GM21423 (cell line): ENCODE measurements at regions not wholly inside any gene's neighbourhood (a gene's known extent, or its start where the extent isn't known, plus 50 kb on each side); places are given as distances from the start of the nearest gene placed in this dataset.

Experiments used
- ATAC-seq: cut with Tn5 transposase; IDR thresholded peaks from one replicate; pipeline ENCODE4 v1.9.1; 2021; ENCODE audit warnings: mild to moderate bottlenecking, moderate library complexity; ENCODE audit not compliant: unreplicated experiment

DNA sequence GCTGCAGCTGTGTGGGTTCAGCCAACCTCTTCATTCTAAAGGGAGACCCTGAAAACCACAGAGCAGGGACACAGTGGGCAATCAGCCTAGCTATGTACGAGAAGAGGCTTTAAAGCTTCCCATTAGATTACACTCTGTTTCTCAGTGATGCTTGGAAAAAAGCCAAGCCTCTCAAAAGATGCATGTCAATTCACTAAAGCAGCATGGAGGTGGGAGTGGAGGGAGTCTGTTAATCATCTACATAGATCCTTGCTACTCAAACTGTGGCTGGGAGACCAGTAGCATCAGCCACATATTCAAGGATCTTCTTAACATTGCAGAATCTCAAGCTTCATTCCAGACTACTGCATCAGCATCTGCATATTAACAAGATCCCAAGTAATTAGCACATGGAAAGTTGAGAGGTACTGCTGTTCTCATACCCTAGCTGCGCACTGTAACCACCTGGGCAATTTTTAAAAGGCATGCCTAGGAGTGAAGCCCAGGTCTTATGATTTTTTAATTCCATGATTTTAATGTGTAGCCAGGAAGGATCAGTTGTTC, 305.9 kb downstream of the PMP22 start:
- no peak for ATAC-seq

DNA sequence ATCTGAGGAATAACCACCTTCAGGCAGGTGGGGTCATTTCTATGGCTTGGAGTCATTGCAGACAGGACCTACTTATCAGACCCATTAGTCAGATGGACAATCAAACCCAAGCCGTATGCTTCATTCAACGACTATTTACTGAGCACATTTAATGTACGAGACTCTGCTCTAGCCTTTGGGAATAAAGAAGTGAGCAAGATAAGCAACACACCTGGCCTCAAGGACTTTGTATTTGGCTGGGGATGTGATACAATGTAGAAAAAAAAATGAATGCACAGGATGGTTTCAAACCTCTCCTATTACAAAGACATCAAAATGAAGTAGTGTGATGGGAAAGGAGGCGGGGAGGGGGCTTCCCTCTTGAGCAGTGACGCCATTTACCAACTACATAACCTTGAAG, 311.7 kb downstream of the PMP22 start:
- ATAC-seq, result no peak

DNA sequence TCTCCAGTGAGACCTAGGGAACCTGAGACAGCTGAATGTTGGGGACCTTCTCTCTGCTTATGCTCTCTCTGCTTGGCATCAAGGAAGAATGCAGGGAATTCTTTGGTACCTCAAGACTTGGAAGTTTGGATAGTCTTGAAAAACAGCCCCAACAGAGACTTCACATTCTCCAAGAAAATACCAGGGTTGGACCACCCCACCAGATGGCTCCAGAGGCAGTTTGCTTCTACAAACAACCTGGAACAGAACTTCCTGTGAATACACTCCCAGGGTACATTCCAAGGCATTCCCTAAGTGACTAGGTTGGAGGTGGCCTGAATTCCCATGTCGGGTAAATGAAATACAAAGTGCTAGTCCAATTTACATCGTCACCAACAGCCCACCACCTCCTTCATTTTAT, 314.4 kb downstream of the PMP22 start:
- no peak for ATAC-seq

DNA sequence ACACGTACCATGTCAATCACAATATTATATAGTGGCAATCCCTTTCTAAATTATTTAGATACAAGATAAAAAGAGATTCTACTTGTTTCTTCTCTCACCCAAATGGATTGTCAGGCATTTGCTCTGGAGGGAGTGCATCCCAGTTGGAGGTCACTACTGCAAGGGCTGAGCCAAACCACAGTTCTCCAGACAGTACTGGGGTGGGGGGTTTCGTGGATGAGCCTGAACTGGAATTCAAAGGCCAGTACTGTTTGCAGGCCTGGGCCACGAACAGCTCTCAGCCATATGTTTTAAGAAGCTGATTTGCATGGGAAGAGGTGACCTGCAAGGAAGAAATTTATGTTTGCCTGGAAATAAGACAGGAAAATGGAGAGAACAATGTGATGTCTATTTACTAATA, 314.9 kb downstream of the PMP22 start:
- no peak for ATAC-seq

DNA sequence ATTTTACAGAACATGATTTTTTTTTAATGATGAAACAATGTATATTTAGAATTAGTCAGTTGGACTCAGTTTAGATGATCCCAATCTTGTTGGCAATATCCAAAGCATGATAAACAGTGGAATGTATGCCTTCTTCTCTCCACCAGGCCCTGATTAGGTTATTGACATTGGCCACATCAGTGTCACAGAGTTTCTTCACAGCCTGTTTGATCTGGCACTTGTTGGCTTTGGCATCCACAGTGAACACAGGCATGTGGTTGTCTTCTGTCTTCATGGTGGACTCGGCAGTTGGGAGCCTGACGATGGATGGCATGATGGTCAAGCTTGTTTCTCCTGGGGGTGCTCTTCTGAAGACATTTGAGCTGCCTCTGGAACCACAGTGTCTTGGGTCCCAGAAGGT, 317.5 kb downstream of the PMP22 start:
- ATAC-seq, result no peak

DNA sequence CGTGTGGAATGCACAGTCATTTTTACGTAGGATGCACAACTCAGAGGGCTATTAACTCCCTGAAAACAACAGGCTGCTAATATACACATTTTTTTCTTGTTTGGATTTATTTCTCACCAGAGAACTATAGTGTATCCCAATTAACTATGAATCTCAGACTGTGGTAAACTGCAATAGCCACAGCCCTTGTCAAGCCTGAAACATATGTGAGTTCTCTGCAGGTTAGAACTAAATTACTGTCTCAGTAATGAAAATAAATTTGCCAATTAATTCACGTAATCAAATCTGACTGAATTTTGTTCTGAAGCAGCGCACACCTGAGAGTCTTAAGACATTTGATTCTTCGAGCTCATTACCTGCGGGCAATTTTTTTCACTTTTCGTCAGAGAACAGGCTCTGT, 318.6 kb downstream of the PMP22 start:
- ATAC-seq, result no peak

DNA sequence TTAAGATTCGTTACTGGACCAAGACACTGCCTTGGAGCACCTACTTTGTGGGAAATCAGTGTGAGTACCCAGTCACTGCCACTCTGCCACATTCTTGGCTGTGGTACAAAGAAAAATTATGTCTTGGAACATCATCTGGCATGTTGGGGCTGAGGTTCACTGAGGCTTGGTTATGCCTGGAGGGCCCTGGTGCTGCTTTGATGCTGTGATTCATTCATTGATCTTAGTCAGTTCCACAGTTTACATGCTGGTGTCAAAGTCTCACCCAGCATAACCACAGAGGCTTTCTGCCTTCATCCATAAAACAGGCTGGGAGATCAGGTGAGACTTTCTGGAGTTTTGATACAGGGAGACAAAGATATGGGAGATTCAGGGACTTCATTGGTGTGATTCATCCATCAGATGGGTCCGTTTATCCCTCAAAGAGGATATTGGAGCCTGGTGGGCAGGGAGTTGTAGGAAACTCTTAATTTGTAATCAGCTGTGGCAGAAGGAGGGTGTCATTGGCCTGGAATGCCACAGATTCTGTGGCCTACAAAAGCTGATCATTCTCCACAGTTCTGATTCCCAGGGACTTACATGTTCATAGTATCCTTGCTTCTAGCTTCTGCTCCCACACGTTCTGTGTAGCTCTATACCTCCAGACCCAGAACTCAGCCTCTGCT, 322.5 kb downstream of the PMP22 start:
- ATAC-seq, result no peak

DNA sequence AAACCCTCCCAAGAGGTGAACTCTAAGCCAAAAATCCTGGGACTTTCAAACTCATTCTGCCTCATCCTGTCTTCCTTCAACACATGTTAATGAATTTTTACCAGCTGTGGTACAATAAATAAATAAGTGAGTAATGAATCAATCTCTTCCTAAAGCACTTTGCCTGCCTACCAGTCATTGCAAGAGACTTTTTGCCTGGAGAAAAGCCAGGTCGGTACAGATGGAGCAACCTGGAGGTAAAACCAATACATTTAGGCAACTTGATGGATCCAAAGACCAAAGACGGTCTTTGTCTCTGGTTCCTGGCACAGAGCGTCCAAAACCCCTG, 324.2 kb downstream of the PMP22 start:
- ATAC-seq, result no peak

DNA sequence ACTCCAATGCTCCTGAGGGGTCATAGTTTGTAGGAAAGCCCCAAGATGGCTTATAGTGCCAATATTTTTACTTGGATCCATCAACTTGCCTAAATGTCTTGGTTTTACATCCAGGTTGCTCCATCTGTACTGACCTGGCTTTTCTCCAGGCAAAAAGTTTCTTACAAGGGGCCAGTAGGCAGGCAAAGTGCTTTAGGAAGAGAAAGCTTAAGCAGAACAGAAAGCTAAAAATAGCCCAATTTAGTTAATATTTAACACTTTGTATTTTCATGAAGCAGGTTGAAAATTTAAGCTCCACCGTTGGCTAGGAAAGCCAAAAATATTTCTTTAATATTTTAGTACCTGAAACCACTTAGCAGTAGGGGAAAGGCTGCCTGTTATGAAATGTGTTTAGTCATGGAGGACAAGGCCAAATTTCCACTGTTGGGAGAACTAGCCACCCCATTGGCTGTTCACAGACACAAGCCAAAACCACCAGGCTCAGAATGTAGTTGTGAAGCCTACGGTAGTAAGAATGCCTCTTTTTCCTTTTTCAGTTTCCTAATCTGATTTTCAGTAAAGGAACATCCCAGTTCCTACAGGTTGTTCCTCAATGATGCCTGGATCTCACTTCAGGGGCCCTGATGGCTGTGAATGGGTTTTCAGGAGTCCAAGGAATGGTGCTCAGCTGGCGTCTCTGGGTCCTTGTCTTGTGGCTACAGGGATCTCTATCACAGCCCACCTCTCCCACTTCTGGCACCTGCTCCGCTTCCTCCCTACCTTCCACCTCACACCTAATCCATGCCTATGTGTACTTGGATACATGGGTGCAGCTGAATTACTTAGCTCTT, 324.8 kb downstream of the PMP22 start:
- ATAC-seq, result no peak

DNA sequence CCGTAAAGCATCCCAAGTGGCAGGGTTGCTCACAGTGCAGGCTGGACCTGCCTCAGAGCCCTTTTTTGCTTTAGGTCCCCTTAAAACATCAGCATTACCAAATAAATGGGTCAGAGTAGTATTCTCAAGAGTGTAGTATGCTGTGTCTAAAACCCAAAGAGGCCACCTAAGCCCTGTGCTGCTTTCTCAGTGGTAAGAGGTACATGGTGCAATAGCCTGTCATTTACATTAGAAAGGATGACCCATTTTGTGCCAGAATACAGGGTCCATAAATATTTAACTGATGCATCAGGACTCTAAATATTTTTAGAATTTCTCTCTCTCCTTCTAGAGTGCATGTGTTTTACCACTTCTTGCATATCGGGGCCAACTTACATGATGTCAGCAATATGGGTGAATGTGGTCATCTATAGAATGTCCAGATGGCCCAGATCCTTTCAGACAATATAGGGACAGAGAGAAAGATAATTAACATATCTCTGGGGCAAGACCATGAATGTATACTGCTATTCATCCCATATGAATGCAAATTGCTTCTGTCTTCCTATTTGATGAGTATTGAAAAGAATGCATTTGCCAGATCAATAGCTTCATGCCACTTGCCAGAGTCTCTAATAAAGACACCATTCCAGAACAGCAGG, 329.2 kb downstream of the PMP22 start:
- no peak for ATAC-seq

DNA sequence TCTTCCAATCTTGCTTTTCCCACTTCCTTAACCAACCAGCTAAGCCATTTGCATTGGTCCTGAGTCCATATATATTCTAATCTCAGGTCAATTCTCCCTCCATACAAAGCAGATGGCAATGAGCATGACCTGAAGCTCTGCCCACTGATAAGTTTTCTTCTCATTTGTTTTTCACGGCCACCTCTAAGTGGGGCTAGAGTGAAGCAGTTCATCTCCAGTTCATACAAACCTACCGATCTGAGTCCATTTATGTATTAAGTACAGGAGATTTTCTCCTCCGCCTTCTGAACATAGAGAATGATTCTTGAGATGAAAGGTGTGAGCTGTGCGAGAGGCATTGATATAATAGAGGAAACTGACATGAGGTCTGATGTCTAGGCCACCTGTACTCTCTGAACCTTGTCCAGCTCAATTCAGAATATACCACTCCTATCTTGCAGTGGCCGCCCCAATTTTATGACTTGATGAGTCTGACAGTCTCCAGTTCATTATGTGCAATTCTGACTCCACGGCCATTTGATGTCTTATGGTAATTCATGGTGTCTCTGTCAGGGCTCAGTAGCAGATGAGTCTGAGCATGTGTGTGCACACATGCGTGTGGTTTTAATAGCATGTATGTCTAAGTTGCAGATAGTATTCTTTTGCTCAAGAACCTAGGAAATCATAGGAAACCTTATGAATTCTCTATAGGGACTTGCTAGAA, 329.8 kb downstream of the PMP22 start:
- ATAC-seq, result no peak

DNA sequence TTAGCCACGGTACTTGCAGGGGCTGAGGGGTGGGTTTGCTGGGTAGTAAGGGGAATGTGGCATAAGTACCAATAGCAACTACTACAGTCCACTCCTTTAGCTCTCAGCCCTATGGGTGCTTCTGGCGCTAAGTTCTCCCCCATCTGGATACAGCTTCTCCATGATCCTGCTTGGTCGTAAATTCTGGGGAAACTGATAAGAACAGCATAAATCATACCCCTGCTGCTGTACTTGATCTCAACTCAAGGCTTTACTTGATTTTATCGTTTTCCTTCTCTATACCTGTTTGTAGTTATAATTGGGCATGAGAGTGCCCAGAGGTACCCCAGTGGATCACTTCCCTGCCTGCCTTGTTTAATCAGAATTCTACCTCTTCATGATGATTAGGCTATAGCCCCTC, 331.4 kb downstream of the PMP22 start:
- no peak for ATAC-seq

DNA sequence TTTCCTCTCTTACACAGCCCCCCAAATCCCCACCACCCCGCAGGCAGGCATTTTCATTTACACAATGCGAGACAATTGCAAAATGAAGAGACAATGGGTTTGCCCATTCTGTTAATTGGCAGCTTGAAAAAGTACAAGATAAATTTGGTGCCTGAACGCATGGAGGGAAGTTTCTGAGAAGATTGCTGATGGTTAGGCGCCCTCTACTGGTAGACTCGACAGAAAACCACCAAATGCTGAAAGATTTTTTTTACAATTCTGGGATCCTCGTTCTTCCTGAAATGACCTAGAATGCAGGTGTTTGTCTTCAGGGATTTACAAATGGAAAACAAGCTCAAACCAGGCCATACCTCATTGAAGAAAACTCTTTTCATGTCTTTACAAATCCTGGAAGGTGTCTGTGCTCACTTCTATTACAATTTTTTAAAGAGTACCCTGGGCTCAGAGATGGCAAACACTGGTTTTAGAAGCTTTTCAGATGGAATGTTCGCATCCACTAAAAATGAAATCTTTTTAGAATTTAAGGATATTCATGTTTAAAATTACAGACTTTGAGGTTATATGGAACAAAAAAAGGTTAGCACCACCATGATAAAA, 338.5 kb downstream of the PMP22 start:
- no peak for ATAC-seq

DNA sequence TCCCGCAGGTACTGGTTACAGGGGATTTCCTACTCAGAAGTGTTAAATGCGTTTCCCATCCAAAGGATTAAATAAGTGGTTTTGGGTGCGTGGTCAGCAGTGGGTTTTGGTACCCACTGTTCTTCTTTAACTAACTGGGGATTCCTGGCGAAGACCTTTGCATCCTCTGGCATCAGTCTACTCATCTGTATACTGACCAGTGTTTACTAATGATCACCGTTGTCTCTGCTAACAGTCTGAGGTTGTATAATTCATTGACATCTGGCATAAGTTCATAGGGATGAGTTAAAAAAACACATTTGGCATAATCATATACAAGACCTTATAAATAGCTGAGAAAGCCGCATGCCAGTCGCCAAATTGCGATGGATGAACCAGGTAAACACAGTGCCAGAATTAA, 339.1 kb downstream of the PMP22 start:
- no peak for ATAC-seq

DNA sequence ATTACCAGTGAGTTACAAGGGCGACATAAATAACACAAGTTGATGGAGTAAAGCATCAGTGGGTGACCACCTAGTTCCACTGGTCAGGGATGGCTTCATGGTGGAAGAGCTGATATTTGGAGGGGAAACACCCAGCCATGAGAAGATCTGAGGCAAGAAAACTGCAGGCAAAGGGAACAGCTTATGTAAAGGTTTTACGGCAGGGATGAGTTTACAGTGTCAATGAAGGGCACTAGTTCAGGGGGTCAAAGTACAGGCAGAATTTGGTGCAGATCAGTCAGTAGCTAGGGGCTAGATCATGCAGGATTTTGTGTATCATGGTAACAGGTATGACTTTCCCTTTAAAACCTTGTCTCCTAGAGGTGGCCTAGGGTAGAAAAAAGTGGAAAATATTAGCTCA, 339.6 kb downstream of the PMP22 start:
- no peak for ATAC-seq

DNA sequence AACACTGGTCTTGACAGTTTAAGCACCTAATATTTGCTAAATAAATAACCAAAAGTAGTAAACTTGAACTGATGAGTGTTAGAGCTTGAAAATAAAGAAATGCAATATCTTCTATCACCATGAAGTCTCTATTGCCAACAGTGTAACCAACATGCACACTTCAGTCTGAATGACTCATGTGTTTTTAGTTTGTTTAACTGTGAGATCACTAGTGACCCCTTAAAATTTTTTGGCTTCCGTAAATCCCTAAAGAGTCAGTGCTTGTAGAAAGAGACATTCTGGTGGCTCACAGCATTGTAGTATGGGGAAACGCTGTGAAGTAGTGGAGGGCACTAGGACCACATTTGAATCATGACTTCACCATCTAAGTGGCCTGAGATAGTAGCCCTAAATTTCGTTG, 341.1 kb downstream of the PMP22 start:
- no peak for ATAC-seq

DNA sequence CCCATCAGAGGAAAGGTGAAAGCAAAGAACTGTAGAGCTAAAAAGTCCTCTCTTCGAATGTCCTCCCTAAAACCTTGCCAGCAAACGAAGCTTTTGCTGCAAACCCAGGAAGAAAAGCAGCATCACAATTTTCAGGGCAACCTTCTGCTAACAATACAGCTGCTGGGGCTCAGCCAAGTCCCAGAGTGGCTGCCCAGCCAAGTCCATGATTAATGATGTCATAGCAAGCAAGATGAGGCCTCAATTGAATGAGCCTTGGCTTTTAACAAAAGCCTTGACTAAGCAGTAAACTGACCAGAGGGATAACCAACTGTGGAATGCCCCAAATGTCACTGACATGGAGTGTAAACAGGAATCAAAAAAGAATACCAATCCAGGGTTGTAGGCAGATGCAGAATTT, 342.7 kb downstream of the PMP22 start:
- no peak for ATAC-seq

DNA sequence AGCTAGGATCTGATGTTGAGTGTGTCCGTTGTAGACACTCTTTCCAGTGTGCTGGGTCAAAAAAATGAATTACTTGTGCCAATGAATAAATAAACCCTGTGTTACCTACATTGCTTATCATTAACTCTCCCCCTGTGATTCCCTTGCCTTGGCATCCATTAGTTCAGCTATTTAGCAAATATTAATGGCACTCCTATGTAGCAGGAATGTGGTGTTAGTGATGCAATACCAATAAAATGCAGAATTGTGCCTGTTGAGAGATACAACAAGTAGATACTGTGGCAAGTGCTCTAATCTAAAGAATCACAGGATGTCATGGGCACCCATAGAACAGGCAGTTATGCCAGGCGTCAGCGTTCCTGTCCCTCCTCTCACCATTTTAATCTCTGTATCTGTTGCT, 343.2 kb downstream of the PMP22 start:
- no peak for ATAC-seq

DNA sequence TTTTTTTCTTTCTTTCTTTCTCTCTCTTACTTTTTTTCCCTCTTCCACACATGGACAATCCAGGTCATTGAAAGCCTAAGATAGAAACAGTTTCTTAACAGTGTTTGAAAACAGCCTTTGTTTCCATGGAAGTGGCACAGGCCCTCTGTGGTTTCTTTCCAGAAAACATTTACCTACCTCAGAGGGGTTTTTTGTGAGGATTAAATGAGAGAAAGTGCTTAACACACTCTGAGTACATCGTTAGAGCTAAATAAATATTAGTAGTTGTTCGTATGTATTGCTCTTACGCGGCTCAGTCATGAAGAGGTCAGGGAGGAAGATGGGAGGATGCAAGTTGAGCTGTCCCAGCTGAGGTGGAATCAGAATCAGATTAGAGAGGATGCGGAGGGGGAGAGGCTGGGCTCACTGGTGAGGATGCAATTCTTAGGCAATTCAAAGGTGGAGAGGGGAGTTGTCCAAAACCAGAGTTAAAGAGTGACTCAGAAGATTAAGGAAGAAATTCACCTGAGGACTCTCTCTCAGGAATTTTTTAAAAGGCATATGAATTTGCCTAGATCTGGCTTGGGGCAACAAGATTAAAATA, 345.4 kb downstream of the PMP22 start:
- ATAC-seq, result no peak

DNA sequence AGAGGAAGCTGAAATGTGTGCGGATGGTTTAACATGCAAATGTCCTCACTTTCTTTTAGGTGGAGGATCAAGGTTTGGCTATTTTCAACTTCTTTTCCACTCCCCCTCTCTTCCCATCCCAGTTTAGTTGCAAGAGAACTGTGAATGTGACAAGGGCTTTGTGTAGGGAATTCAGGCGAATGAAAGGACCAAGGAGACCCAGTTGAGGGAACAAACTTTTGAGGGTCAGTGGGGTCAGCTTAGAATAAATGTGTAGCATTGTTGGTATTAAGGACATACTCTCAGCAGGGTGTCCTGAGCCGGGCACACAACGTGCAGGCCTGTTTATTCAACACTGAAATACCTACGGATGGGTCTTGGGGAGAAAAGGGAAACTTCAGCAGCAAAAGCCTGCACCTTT, 346.0 kb downstream of the PMP22 start:
- ATAC-seq, result no peak

DNA sequence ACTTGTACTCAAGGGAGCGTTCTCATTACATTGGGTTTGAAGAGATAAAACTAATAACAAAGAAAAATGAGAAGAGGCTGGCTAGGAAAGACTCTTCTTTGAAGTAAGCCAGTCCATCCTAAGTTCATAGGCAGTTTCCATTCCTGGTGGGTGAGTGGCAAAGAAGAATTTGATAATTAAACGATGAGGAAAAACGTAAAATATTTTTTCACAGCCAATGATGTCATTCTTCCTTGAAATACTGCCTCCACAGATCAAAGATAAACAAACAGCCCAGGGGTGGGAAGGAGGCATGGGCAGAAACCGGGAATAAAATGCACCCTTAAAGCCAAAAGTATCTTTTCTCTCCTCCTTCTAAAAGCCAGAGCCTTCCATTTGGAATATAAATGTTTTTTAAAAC, 346.6 kb downstream of the PMP22 start:
- ATAC-seq, result no peak
